ENCODE measurements at regions not wholly inside any gene's neighbourhood (a gene's known extent, or its start where the extent isn't known, plus 50 kb on each side); places are given as distances from the start of the nearest gene placed in this dataset.
"Not testable (repeated sequence)": the region's sequence is repeated elsewhere in the genome, so short reads cannot be mapped to it uniquely, and the experiment has no call there.

DNA sequence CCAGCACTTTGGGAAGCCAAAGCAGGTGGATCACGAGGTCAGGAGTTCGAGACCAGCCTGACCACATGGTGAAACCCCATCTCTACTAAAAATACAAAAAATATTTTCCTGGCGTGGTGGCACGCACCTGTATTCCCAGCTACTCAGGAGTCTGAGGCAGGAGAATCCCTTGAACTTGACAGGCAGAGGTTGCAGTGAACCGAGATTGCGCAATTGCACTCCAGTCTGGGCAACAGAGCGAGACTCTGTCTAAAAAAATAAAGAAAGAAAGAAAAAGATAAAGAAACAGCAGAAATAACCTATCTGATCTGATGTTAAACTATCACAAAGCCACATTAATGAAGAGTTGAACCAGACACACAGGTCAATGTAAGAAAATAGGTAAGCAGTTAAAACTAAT lies 696.2 kb upstream of the SALL3 start:
- not testable (repeated sequence) for TF ChIP-seq CTCF (IDR thresholded peaks at IDR 0.05); POLR2AphosphoS5 (IDR thresholded peaks at IDR 0.05; ENCODE audit: insufficient read depth in 1 of 2, low read depth in 1 of 2); POLR2A (IDR thresholded peaks at IDR 0.05)

All from vagina (tissue), 2 donors.